Fibroblast of the aortic adventitia (primary cell): ENCODE measurements at regions not wholly inside any gene's neighbourhood (a gene's known extent, or its start where the extent isn't known, plus 50 kb on each side); places are given as distances from the start of the nearest gene placed in this dataset.

ENCODE experiments used
- DNase-seq: peaks from one replicate; pipeline ENCODE4 v3.0.0-alpha.2; 2010; ENCODE audit warnings: low read depth
- H3K4me3 ChIP-seq: 2 replicates; pipeline ENCODE4 v1.5.1; 2011; ENCODE audit warnings: low read depth, mild to moderate bottlenecking, control low read depth, low read length, moderate library complexity
- CTCF ChIP-seq: IDR thresholded peaks from 2 replicates; pipeline ENCODE4 v1.5.1; 2011; ENCODE audit warnings: mild to moderate bottlenecking, low read length, control low read depth, inconsistent platforms; ENCODE audit not compliant: insufficient read depth

DNA sequence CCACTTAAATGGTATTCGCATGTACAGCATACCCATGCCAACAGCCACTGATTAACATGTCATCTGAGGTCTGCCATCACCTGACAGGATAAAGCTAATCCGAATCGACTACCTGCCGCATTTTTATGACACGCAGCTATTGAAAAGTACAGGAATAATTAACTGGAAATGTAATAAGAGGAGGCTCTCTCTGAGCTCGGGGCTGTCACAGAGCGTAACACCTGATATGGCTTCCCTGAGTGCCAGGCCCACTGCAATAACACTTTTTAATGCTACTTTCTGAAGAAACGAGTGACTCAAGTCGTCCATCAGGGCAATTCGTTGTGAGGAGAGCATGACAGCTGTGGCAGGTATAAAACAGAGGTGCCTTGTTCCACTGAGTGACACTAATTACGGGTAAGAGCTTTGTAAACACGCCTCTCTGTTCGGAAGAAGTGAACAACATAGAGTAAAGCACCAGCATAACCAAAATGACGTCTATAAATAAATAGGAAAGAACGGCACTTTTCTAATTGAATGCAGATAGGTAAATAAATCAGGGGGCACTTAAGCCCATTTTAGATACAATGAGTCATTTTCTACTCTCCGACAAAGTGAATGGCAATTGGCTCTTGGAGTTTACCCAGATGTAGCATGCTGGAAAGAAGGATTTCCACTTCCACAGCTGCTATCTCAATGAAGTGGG, 56.5 kb upstream of the CREB5 start:
- TF ChIP-seq CTCF, result no peak
- DNase-seq, result no peak
- H3K4me3 ChIP-seq, result no peak overlapping the region

DNA sequence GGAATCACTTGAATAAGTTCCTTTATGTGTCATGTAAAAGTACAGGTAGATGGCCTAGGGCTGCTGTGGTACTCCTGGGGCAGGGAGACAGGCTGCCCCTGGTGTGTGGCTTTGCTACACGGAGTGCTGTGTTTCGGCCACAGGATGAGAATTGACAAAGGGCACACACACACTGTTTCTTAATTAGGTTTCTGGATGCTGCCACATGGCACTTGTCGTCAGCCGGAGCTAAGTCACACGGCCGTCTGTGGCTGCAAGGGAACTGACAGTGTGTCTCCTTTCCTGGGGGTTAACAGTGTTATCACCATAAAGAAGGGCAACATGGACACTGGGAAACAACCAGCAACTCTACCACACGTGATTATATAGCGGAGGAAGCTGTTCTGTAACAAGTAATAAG, 55.7 kb upstream of the CREB5 start:
- TF ChIP-seq CTCF, result no peak
- no peak overlapping the region for H3K4me3 ChIP-seq
- DNase-seq, result no peak

DNA sequence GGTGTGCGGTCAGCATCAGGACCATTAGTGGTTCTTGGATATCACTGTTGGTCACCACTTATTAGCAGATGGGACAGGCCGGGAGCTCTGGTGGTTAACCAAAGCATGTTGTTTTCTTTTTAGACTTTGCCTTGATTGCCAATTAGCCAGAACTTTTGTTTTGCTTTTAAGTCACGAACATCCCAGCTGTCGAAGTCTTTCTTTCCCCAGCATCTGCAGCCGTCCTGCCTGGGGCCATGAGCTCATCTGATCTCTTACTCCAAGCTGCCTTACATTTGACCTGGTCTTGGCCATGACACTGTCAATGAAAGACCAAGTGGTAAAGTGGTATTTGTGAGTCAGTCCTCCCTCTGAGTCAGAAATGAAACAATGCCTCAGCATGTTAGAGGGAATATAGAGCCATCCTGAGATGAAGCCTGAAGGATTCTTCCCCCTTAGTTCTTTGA, 53.9 kb upstream of the CREB5 start:
- H3K4me3 ChIP-seq, result no peak overlapping the region
- DNase-seq, result peak; percentile 93
- TF ChIP-seq CTCF, result no peak

- no peak for TF ChIP-seq CTCF
- no peak for DNase-seq
- no peak overlapping the region for H3K4me3 ChIP-seq
Observed at GRCh38 chr7:28360739-28361138, 51.6 kb upstream of the CREB5 start.

DNA sequence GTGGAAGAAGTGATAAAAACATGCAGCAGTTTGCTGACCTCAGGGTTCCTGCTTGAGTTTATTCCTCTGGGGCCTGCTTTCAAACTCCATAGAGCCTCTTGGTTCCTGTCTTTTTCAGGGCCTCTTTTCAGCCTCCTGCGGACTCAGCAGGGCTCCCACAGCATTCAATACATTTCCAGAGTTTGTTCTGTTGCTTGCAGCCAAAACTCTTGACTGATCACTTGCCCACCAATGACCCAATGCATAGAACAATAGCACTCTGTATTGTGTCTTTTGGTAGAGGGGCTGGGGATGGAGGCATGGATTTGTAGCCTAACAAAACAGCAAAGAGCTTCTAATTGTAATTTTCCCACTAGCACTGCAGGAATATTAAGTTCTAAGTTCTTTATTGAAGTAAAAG, 50.8 kb upstream of the CREB5 start:
- no peak for TF ChIP-seq CTCF
- no peak overlapping the region for H3K4me3 ChIP-seq
- DNase-seq, result no peak

- H3K4me3 ChIP-seq, result no peak overlapping the region
- no peak for DNase-seq
- TF ChIP-seq CTCF, result no peak
Observed at GRCh38 chr7:28362182-28362581, 50.1 kb upstream of the CREB5 start.
